ENCODE measurements at regions not wholly inside any gene's neighbourhood (a gene's known extent, or its start where the extent isn't known, plus 50 kb on each side); places are given as distances from the start of the nearest gene placed in this dataset.

GRCh38 chr2:128773641-128774319 is 455.1 kb upstream of the HS6ST1 start:
- Histone ChIP-seq H3K4me1 (ENCODE audit: control insufficient read depth, insufficient read depth, low read length) (peaks cover 10% of the 10 kb centered on the region; the same call in 1 of the 2 replicates), H3K27me3 (ENCODE audit: control insufficient read depth, insufficient read depth, low read length) (no peaks in the 10 kb centered on the region), H3K36me3 (ENCODE audit: control insufficient read depth, insufficient read depth, low read length) (no peaks in the 10 kb centered on the region), H3K9me3 (ENCODE audit: control insufficient read depth, insufficient read depth, low read length) (no peaks in the 10 kb centered on the region), H3K9ac (ENCODE audit: low read depth, low read length) (no peak overlapping the region), H3K27ac (ENCODE audit: low read depth, low read length) (no peak overlapping the region), H3K4me3 (ENCODE audit: low read depth, low read length) (no peak overlapping the region)

GRCh38 chr2:128774320-128775216 is 455.9 kb upstream of the HS6ST1 start:
- Histone ChIP-seq H3K27me3 (ENCODE audit: control insufficient read depth, insufficient read depth, low read length) (no peaks in the 10 kb centered on the region), H3K36me3 (ENCODE audit: control insufficient read depth, insufficient read depth, low read length) (no peaks in the 10 kb centered on the region), H3K9ac (ENCODE audit: low read depth, low read length) (no peak overlapping the region), H3K27ac (ENCODE audit: low read depth, low read length) (no peak overlapping the region), H3K4me3 (ENCODE audit: low read depth, low read length) (no peak overlapping the region), H3K9me3 (ENCODE audit: control insufficient read depth, insufficient read depth, low read length) (no peaks in the 10 kb centered on the region), H3K4me1 (ENCODE audit: control insufficient read depth, insufficient read depth, low read length) (peaks cover 10% of the 10 kb centered on the region; the same call in 1 of the 2 replicates)

GRCh38 chr2:128775217-128775913 is 456.7 kb upstream of the HS6ST1 start:
- H3K9ac ChIP-seq (ENCODE audit: low read depth, low read length) = no peak overlapping the region
- peaks cover 10% of the 10 kb centered on the region; the same call in 1 of the 2 replicates for H3K4me1 ChIP-seq (ENCODE audit: control insufficient read depth, insufficient read depth, low read length)
- H3K27ac ChIP-seq (ENCODE audit: low read depth, low read length) = no peak overlapping the region
- no peak overlapping the region for H3K4me3 ChIP-seq (ENCODE audit: low read depth, low read length)
- H3K9me3 ChIP-seq (ENCODE audit: control insufficient read depth, insufficient read depth, low read length) = no peaks in the 10 kb centered on the region
- H3K36me3 ChIP-seq (ENCODE audit: control insufficient read depth, insufficient read depth, low read length) = no peaks in the 10 kb centered on the region
- H3K27me3 ChIP-seq (ENCODE audit: control insufficient read depth, insufficient read depth, low read length) = no peaks in the 10 kb centered on the region

- Histone ChIP-seq H3K4me3 (ENCODE audit: low read depth, low read length) (no peak overlapping the region), H3K36me3 (ENCODE audit: control insufficient read depth, insufficient read depth, low read length) (no peaks in the 10 kb centered on the region), H3K27me3 (ENCODE audit: control insufficient read depth, insufficient read depth, low read length) (no peaks in the 10 kb centered on the region), H3K27ac (ENCODE audit: low read depth, low read length) (no peak overlapping the region), H3K9ac (ENCODE audit: low read depth, low read length) (no peak overlapping the region), H3K9me3 (ENCODE audit: control insufficient read depth, insufficient read depth, low read length) (no peaks in the 10 kb centered on the region), H3K4me1 (ENCODE audit: control insufficient read depth, insufficient read depth, low read length) (peaks cover 6% of the 10 kb centered on the region; the same call in 1 of the 2 replicates)
Measured at GRCh38 chr2:128775914-128776285, 457.2 kb upstream of the HS6ST1 start.

GRCh38 chr2:128776461-128777195 is 458.0 kb upstream of the HS6ST1 start:
- Histone ChIP-seq H3K9ac (ENCODE audit: low read depth, low read length) (no peak overlapping the region), H3K27ac (ENCODE audit: low read depth, low read length) (no peak overlapping the region), H3K4me3 (ENCODE audit: low read depth, low read length) (no peak overlapping the region)

GRCh38 chr2:128777196-128778035 is 458.7 kb upstream of the HS6ST1 start:
- Histone ChIP-seq H3K4me1 (ENCODE audit: control insufficient read depth, insufficient read depth, low read length) (no peaks in the 10 kb centered on the region), H3K36me3 (ENCODE audit: control insufficient read depth, insufficient read depth, low read length) (no peaks in the 10 kb centered on the region), H3K9ac (ENCODE audit: low read depth, low read length) (no peak overlapping the region), H3K27me3 (ENCODE audit: control insufficient read depth, insufficient read depth, low read length) (no peaks in the 10 kb centered on the region), H3K4me3 (ENCODE audit: low read depth, low read length) (no peak overlapping the region), H3K27ac (ENCODE audit: low read depth, low read length) (no peak overlapping the region), H3K9me3 (ENCODE audit: control insufficient read depth, insufficient read depth, low read length) (no peaks in the 10 kb centered on the region)

More at GRCh38 chr2:128776461-128777195, 458.0 kb upstream of the HS6ST1 start:
- Histone ChIP-seq H3K27me3 (ENCODE audit: control insufficient read depth, insufficient read depth, low read length) (no peaks in the 10 kb centered on the region), H3K9me3 (ENCODE audit: control insufficient read depth, insufficient read depth, low read length) (no peaks in the 10 kb centered on the region), H3K36me3 (ENCODE audit: control insufficient read depth, insufficient read depth, low read length) (no peaks in the 10 kb centered on the region), H3K4me1 (ENCODE audit: control insufficient read depth, insufficient read depth, low read length) (no peaks in the 10 kb centered on the region)

GRCh38 chr2:128778843-128779242 is 460.2 kb upstream of the HS6ST1 start:
- Histone ChIP-seq H3K9ac (ENCODE audit: low read depth, low read length) (no peak overlapping the region), H3K27me3 (ENCODE audit: control insufficient read depth, insufficient read depth, low read length) (no peaks in the 10 kb centered on the region), H3K36me3 (ENCODE audit: control insufficient read depth, insufficient read depth, low read length) (no peaks in the 10 kb centered on the region), H3K4me1 (ENCODE audit: control insufficient read depth, insufficient read depth, low read length) (no peaks in the 10 kb centered on the region), H3K27ac (ENCODE audit: low read depth, low read length) (no peak overlapping the region), H3K9me3 (ENCODE audit: control insufficient read depth, insufficient read depth, low read length) (no peaks in the 10 kb centered on the region), H3K4me3 (ENCODE audit: low read depth, low read length) (no peak overlapping the region)

GRCh38 chr2:128779301-128780095 is 460.8 kb upstream of the HS6ST1 start:
- H3K27me3 ChIP-seq (ENCODE audit: control insufficient read depth, insufficient read depth, low read length) = no peaks in the 10 kb centered on the region
- no peaks in the 10 kb centered on the region for H3K4me1 ChIP-seq (ENCODE audit: control insufficient read depth, insufficient read depth, low read length)
- H3K27ac ChIP-seq (ENCODE audit: low read depth, low read length) = no peak overlapping the region
- no peaks in the 10 kb centered on the region for H3K9me3 ChIP-seq (ENCODE audit: control insufficient read depth, insufficient read depth, low read length)
- no peak overlapping the region for H3K9ac ChIP-seq (ENCODE audit: low read depth, low read length)
- H3K4me3 ChIP-seq (ENCODE audit: low read depth, low read length) = no peak overlapping the region
- H3K36me3 ChIP-seq (ENCODE audit: control insufficient read depth, insufficient read depth, low read length) = no peaks in the 10 kb centered on the region

GRCh38 chr2:128780434-128781080 is 461.9 kb upstream of the HS6ST1 start:
- H3K9me3 ChIP-seq (ENCODE audit: control insufficient read depth, insufficient read depth, low read length) = no peaks in the 10 kb centered on the region
- no peak overlapping the region for H3K4me3 ChIP-seq (ENCODE audit: low read depth, low read length)
- no peaks in the 10 kb centered on the region for H3K27me3 ChIP-seq (ENCODE audit: control insufficient read depth, insufficient read depth, low read length)
- H3K4me1 ChIP-seq (ENCODE audit: control insufficient read depth, insufficient read depth, low read length) = no peaks in the 10 kb centered on the region
- no peaks in the 10 kb centered on the region for H3K36me3 ChIP-seq (ENCODE audit: control insufficient read depth, insufficient read depth, low read length)
- no peak overlapping the region for H3K9ac ChIP-seq (ENCODE audit: low read depth, low read length)
- no peak overlapping the region for H3K27ac ChIP-seq (ENCODE audit: low read depth, low read length)
